ENCODE measurements at regions not wholly inside any gene's neighbourhood (a gene's known extent, or its start where the extent isn't known, plus 50 kb on each side); places are given as distances from the start of the nearest gene placed in this dataset.

- Histone ChIP-seq H3K79me2 (ENCODE audit: insufficient read depth, low read depth, low read length) (no peaks in the 10 kb centered on the region), H2AFZ (ENCODE audit: low read length) (no peak overlapping the region), H3K4me3 (ENCODE audit: low read depth, low read length, poor library complexity, severe bottlenecking) (no peak overlapping the region), H3K4me1 (ENCODE audit: insufficient read depth, low read length, poor library complexity, severe bottlenecking) (peaks cover 4% of the 10 kb centered on the region), H3K9me3 (ENCODE audit: low read length) (no peaks in the 10 kb centered on the region), H3K9me2 (ENCODE audit: insufficient read depth, low read length) (no peaks in the 10 kb centered on the region), H3K27ac (ENCODE audit: low read depth, low read length, poor library complexity, severe bottlenecking) (no peak overlapping the region), H3K4me2 (ENCODE audit: low read length) (no peak overlapping the region), H4K20me1 (ENCODE audit: insufficient read depth, low read length) (no peaks in the 10 kb centered on the region), H3K36me3 (ENCODE audit: insufficient read depth, low read length) (no peaks in the 10 kb centered on the region)
- ChIA-PET CTCF (ENCODE audit: unreplicated experiment) (no interaction called here), POLR2A (interaction anchor here (0.6 kb wide), 1 partner anchor 88 kb away, joined by 3 read pairs; no protein-coding TSS in a partner anchor)
- no TSS peak for BruUV-seq (replicated peaks)
- no peak for DNase-seq (ENCODE audit: low spot score)
- intact Hi-C loops (cut with micrococcal nuclease; ENCODE audit: unreplicated experiment), result no loop called here
- TF ChIP-seq CTCF (conservative IDR thresholded peaks at IDR 0.05; ENCODE audit: low read length), result no peak
- no peak for TF ChIP-seq EZH2phosphoT487 (IDR thresholded peaks at IDR 0.05; ENCODE audit: borderline replicate concordance, low read depth, low read length)
These were observed 407.6 kb upstream of the PSMD7 start for GRCh38 chr16:73888840-73889490.

- ChIA-PET POLR2A (interaction anchor here (0.7 kb wide), 1 partner anchor 15 kb away, joined by 3 read pairs; no protein-coding TSS in a partner anchor), CTCF (ENCODE audit: unreplicated experiment) (no interaction called here)
- intact Hi-C loops (cut with micrococcal nuclease; ENCODE audit: unreplicated experiment), result no loop called here
- Histone ChIP-seq H3K4me2 (ENCODE audit: low read length) (no peak overlapping the region), H3K9me3 (ENCODE audit: low read length) (no peaks in the 10 kb centered on the region), H4K20me1 (ENCODE audit: insufficient read depth, low read length) (no peaks in the 10 kb centered on the region), H2AFZ (ENCODE audit: low read length) (no peak overlapping the region), H3K36me3 (ENCODE audit: insufficient read depth, low read length) (no peaks in the 10 kb centered on the region), H3K27ac (ENCODE audit: low read depth, low read length, poor library complexity, severe bottlenecking) (no peak overlapping the region), H3K4me1 (ENCODE audit: insufficient read depth, low read length, poor library complexity, severe bottlenecking) (peaks cover 4% of the 10 kb centered on the region), H3K79me2 (ENCODE audit: insufficient read depth, low read depth, low read length) (no peaks in the 10 kb centered on the region), H3K9me2 (ENCODE audit: insufficient read depth, low read length) (no peaks in the 10 kb centered on the region), H3K4me3 (ENCODE audit: low read depth, low read length, poor library complexity, severe bottlenecking) (no peak overlapping the region)
- TF ChIP-seq EZH2phosphoT487 (IDR thresholded peaks at IDR 0.05; ENCODE audit: borderline replicate concordance, low read depth, low read length) (no peak), CTCF (conservative IDR thresholded peaks at IDR 0.05; ENCODE audit: low read length) (no peak)
- BruUV-seq (replicated peaks), result no TSS peak
- DNase-seq (ENCODE audit: low spot score), result no peak
These were observed 408.7 kb upstream of the PSMD7 start for GRCh38 chr16:73887911-73888310.

- no peak overlapping the region for H3K4me3 ChIP-seq (ENCODE audit: low read depth, low read length, poor library complexity, severe bottlenecking)
- H3K27ac ChIP-seq (ENCODE audit: low read depth, low read length, poor library complexity, severe bottlenecking), result no peak overlapping the region
- no peaks in the 10 kb centered on the region for H4K20me1 ChIP-seq (ENCODE audit: insufficient read depth, low read length)
- no peak for TF ChIP-seq EZH2phosphoT487 (IDR thresholded peaks at IDR 0.05; ENCODE audit: borderline replicate concordance, low read depth, low read length)
- no peak for TF ChIP-seq CTCF (conservative IDR thresholded peaks at IDR 0.05; ENCODE audit: low read length)
- H3K79me2 ChIP-seq (ENCODE audit: insufficient read depth, low read depth, low read length), result no peaks in the 10 kb centered on the region
- ChIA-PET CTCF (ENCODE audit: unreplicated experiment) (no interaction called here), POLR2A (no interaction called here)
- peaks cover 4% of the 10 kb centered on the region for H3K4me1 ChIP-seq (ENCODE audit: insufficient read depth, low read length, poor library complexity, severe bottlenecking)
- H3K36me3 ChIP-seq (ENCODE audit: insufficient read depth, low read length), result no peaks in the 10 kb centered on the region
- intact Hi-C loops (cut with micrococcal nuclease; ENCODE audit: unreplicated experiment), result no loop called here
- no peaks in the 10 kb centered on the region for H3K9me3 ChIP-seq (ENCODE audit: low read length)
- DNase-seq (ENCODE audit: low spot score), result no peak
- BruUV-seq (replicated peaks), result no TSS peak
- no peak overlapping the region for H3K4me2 ChIP-seq (ENCODE audit: low read length)
- H2AFZ ChIP-seq (ENCODE audit: low read length), result no peak overlapping the region
- H3K9me2 ChIP-seq (ENCODE audit: insufficient read depth, low read length), result no peaks in the 10 kb centered on the region
These were observed 410.2 kb upstream of the PSMD7 start for GRCh38 chr16:73886426-73886825.

All from OCI-LY7 (cell line).